HG03025 (cell line): ENCODE measurements at regions not wholly inside any gene's neighbourhood (a gene's known extent, or its start where the extent isn't known, plus 50 kb on each side); places are given as distances from the start of the nearest gene placed in this dataset.

Source experiments
- ATAC-seq: cut with Tn5 transposase; IDR thresholded peaks from one replicate; pipeline ENCODE4 v1.9.1; 2021; ENCODE audit warnings: mild to moderate bottlenecking, moderate library complexity; ENCODE audit not compliant: unreplicated experiment, low FRiP score

DNA sequence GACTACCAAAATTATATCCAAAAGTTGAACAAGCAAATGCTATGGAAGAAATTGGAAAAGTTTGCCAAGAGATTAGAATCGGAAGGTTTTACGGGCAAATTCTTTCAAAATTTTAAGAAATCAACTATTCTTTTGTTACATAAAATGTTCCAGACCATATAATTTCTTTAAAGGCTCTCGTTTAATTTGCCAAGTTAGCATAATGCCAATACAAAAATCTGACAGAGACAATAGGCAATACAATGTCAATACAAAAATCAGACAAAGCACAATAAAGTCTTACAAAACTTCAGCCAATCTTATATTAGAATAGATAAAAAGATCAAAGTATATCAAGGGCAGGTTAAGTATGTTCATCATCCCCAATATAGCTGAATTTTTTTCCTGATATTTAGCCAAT lies 224.2 kb downstream of the BCL11A start:
- ATAC-seq = no peak

DNA sequence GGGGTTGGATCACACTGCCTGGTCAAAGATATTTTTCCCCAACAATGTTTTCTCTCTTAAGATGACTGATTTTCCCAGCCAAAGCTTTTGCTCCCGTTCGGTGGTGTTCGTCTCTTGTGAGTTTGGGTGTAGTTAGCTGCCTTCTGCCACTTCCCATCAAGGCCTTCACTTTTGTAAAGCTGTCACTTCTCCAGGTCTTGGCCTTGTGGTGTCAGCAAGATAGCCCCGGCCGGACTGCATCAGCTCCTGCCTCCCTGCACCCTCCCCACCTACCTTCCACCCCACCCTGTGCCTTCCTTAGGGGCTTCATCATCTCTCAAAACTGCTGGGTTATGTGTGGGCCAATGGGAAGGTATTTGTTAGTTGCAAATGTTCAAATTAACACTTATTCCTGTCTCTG lies 228.9 kb downstream of the BCL11A start:
- no peak for ATAC-seq

DNA sequence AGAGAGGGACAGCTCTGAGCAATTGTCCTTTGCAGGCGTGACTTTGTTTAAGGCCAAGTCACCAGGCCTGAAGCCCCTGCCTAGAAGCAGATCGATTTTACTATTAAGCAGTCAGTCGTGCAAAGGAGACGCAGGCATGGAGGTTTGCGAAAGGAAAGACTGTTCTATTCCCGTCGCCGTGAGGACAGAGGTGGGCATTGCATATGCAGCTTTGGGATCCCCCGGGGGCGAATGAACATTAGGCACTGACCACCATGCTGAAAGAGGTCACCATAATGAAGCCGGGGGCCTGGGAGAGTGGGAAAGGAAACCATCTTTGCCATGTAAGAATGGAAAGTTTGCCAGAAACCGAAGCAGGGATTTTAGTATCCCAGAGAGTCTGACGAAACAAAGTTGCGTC lies 231.6 kb downstream of the BCL11A start:
- no peak for ATAC-seq

DNA sequence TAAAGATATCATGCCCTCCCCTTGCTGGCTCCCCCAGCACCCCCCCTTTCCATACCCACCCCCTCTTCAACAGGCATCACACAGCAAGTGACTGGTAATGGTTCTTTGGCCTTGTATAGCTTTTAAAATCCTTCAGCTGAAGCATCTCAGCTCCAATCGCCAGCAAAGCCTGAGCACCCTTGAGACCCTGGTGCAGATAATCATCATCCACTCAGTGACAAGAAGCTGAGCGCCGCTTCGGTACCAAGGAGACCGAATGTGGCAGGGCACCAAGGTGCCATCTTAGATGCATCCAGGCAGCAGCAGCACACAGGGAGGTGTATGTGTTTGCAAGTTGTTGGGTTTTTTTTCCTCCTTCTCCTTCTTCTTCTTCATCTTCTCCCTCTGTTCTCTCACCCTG lies 232.7 kb downstream of the BCL11A start:
- ATAC-seq = no peak

DNA sequence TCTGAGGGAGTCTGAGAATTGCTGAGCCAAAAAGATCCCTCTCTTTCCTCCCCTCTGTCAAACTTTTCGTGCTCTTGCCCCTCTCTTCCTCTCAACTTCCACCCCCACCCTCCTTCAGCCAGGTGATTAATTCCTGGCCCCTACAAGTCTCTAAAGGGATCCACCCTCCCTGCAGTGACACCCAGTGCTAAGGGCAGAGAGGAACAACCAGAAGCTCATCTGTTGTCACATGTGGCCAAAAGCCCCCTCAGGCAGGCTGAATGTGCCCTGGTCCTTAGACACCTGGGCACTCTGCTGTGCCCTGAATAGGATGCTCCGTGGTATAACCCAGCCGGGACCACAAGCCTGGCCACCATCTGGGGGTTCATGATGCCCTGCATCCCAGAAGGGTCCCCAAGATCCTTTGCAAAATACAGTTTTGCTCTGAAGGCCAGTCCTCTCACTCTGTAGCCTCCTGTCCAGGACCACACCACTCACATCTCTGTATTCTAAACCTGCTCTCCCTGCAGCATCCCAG lies 234.4 kb downstream of the BCL11A start:
- no peak for ATAC-seq

DNA sequence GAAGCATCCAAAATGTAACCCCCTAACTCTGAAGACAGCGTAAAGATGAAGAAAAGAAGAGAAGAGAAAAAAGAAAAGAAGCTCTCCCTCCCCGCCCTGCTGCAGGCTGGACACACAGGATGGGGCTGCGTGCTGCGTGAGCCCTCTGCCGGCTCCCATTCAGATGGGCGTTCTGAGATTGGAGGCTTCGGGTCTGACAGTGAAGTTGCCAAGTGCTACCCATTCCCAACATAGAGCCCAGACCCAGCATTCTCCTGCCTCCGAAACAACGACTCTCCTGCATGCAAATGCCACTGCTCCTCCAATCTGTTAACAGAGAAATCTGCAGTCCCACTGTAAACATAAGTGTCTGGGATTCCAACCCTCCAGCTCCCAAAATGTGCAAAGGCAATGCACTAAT lies 234.9 kb downstream of the BCL11A start:
- no peak for ATAC-seq

DNA sequence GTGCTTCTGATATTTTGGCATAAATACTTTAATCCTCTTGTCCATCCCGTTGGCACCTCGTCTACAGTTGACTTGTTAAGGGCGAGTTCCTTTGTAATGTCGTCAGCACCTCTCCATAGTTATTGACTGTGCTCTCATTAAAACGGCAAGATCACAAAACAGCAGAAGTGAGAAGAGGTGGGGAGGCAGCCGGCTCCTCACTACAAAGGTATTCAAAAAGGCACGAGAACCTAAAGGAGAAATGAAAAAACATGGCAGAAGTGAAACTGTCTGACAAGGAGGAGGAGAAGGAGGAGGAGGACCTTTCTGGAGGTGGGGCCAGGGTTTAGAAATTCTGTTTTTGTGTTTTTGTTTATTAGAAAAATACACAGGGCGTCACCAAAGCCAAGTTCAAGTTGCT lies 235.6 kb downstream of the BCL11A start:
- peak; percentile 95 for ATAC-seq

DNA sequence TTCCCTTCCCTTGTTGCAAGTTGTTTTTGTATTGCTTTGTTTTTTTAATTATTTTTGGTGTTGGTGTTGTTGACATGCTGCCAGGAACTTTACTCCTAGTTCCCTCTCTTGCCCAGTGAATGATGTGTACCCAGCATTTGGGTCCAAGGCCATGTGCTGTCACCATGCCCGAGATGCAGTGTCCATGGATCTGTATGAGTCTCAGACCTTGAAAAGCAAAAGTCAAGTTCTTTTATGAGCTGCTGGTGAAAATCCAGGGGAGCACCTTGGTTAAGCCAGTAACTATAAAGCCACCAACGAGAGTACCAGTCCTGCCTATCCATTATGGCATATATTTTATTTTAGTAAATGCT lies 236.4 kb downstream of the BCL11A start:
- no peak for ATAC-seq

DNA sequence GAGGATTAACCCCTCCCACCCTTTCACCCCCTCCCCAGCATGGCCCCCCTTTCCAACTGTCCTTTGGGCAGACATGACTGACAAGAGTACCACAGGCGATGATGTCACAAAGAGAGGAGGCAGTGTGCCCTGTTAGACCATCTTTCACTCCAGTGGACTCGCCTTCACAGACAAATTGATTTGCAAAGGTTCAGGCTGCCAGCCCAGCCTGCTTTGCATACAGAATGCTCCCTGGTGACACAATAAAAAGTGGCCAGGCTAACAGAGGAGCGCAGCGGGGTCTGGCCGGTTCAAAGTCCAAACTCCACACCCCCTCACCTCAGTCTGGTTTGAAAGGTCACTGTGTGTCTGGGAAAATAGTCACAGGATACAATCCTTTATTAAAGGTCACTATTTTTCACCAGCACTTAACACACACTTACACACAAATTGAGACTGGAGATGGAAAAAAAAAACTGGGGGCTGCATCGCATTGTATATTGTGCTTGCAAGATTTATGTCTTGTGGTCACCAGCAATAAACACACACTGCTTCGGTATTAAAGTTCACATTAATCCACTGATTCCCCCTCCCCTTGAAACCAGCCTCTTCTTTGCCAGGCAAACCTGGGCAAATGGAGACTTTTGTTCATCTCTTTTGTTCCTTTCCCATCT lies 236.9 kb downstream of the BCL11A start:
- no peak for ATAC-seq

DNA sequence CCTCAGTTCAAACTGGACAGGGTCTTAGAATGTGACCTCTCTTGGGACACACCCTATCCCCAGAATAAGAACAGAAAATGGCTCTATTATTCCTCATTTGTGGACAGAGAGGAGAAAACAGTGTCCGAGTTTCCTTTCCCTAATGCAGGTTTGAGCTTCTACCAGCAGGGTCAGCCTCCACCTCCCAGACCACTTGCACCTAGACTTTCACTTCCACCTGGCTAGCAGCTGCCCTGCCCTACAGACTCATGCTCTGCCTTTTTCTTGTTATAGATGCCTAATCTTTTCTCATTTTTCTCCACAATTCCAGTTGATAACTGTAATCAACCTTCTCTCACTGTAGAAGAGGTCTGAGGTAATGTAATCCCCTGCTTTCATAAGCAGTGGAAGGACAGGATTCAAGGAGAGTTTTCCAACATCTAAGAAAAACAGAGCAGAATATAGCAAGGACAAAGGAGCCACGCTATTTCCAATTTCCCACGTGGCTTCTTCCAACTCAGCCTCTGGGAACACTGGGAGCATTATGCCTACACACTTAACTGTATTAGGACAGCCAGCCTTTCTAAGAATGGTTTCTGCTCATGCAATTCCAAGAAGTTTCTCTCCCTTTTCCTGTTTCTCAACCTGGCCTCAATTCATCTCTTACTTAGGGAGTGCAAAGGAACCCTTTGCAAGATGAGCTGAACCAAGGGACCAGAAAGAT lies 239.8 kb downstream of the BCL11A start:
- no peak for ATAC-seq

DNA sequence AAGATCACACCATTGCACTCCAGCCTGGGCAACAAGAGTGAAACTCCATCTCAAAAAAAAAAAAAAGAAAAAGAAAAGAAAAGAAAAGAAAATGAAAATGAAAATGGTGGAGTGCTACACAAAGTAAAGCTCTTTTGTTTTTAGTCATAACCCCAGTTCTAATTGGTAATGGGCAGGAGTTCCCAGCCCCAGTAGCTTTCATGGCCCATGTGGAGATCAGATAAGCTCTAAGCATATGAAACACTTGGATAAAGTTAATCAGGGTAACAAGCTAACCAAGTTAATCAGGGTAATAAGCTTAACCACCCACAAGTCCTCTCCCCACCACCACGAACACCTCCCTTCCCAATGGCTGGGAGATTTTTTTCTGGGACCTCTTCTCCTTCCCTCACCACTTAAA lies 240.8 kb downstream of the BCL11A start:
- peak; percentile 55 for ATAC-seq

DNA sequence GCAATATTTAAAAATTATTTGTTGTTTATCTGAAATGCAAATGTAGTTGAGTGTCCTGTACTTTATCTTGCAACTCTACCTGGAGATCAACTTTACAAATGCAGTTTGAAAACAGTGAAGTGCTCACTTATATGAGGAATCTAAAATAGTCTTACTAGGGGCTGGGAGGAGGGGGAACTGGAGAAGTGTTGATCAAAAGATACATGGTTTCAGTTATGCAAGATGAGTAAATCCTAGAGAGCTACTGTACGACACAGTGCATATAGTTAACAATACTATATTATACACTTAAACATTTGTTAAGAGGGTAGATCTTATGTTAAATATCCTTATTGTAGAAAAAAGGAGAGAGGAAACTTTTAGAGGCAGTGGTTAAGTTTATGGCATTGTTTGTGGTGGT lies 241.9 kb downstream of the BCL11A start:
- ATAC-seq = no peak

DNA sequence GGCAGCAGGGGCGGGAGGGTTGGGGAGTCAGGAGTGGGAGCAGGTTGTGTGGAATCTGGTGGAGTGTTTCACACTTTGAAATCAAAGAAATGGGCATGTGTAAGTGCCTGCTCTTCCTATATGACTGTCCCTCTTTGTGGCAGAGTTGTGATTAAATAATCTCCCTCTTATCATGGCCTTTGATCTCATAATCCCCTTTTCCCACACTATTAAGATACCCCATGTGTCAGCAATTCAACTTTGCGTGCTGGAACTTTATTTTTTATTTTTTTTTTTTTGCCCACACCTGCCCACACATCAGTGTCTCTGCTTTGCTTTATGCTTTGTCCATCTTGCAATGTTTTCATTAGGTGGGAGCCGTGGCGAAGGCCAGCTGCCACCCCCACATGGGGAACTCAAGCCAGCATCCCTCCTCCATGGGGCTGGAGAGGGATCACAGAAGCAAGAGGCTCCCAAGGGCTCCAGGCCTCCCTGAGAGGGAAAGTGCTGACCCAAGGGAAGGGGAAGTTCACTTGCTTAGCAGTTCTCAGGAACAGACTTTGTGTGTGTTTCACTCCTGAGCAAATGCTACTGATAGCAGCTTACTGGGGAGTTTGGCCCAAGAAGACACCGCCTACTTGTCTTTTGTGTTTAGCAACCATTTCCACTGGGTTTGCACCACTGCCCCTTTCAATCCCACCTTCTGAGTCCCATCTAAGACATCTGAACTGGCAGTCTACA lies 243.4 kb downstream of the BCL11A start:
- ATAC-seq = no peak

DNA sequence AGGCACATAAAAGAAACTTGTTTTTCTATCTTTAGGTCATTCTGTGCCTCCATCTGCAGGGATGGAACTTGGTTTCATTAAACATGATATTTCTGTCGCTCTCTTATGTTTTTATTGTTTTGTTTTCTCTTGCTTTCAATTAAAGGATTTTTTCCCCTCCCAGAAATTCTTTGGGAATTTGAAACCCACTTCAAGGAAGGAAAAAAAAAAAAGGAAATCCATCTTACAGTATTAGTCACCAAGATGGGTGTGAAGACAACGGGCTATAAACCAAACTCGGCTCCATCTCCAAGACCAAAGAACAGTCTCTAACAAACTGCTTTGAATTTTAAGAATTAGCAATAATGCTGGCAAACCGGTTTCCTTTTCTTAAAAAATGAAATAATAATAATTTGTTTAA lies 244.1 kb downstream of the BCL11A start:
- ATAC-seq = no peak

DNA sequence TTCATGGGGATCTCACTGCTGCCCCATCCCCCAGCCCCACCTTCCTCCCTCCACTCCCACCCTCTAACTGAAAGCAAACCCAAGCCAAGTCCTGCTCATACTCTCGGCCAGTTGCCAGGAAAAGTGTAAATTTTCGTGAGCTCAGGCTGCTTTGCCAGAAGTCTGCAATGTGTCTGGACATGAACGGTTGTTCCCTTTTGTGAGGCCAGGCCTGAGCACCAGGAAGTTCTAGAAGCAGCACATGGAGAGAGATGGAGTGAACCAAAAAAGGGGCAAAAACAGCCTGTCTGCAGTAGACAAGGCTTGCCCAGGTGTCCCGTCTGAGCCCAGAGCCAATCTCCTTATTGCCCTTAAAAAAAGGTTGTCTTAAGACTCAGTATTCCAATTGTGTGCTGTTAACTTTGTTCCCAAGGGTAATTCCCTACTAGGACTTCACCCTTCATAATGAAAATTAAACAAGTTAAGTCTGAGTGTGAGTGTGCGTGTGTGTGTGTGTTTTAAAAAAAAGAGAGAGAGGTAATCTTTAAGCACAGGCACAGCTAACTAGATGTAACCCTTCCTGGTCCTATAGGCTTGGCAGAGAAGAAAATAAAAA lies 247.1 kb downstream of the BCL11A start:
- no peak for ATAC-seq

DNA sequence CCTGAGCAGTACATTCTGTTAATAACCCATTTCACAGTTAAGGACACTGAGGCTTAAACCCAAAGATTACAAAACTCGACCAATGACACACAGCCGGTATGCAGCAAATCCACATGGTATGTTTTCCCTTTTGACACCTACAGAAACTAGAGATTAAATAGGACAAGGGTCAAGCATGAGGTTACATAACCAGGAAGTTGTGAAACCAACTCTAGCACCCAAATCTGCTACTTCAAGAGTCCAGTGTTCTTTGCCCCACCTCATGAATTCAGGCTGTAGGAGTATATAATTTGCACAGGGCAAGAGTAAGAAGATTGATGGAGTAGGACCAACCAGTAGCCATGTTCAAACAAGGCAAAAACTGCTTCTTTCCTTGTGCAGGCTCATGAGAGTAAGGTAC lies 249.8 kb downstream of the BCL11A start:
- ATAC-seq = no peak

DNA sequence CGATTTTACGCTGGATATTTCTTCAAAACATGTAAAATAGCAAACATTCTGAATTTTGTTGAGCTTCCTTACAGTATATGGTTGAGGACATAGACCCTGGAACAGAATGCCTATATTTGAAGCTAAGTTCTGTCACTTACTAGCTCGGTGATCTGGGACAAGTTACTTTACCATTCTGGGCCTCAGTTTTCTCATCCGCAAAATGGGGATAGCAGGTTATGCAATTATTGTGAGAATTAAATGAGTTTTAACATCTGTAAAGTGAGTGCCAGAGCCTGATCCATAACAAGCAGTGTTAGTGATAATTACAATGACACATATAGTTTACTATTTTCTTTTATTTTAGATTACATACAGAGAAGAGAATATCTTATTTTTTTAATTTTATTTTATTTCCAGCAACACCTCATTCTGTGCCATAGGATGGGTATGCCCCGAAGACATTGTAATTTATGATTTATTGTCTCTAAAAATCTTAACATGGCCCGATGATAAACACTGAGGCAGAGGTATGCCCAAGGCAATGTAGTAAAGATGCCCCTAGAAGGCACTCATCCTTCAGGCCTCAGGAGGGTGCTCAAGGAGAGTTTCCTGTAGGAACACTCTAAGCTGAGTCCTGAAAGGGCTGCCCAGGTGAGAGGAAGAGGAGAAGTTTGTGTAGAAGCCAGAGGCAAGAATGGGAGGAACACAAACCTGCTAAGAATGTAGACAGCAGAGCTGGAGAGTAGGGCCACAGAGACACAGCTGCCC lies 250.9 kb downstream of the BCL11A start:
- ATAC-seq = no peak

DNA sequence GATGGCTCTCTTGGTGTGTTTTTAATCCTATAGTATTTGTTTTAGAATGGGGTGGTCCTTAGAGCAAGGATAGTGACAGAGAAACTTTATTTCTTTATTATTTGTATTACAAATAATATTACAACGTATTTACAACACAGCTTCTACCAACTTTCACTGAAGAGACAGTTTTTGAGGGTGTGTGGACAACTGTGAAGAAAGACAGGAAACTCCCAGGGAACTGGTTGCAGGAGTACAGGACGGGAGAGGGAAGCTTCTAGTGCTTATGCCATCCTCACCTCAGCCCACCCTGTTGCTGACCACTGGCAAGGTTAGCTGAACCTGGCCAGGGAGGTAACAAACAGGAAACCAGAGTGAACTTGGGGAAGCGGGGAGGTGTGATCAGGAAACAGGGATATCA lies 251.7 kb downstream of the BCL11A start:
- no peak for ATAC-seq

DNA sequence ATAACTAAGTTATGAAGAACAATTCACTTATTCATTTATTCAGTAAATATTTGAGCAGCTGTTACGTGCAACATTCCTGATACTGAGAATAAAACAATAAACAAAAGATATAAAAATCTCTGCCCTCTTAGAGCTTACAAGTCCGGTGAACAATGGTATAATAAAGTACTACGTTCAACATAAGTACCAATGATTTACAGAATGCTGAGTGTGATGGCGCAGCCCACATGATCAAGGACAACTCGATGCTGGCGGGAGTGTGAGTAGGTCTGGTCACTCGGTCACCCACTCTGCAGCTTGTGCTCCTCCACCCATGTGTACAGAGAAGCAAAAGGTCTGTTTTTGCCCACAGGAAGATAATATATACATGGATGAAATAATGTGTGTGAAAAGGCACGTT lies 254.3 kb downstream of the BCL11A start:
- ATAC-seq = no peak

DNA sequence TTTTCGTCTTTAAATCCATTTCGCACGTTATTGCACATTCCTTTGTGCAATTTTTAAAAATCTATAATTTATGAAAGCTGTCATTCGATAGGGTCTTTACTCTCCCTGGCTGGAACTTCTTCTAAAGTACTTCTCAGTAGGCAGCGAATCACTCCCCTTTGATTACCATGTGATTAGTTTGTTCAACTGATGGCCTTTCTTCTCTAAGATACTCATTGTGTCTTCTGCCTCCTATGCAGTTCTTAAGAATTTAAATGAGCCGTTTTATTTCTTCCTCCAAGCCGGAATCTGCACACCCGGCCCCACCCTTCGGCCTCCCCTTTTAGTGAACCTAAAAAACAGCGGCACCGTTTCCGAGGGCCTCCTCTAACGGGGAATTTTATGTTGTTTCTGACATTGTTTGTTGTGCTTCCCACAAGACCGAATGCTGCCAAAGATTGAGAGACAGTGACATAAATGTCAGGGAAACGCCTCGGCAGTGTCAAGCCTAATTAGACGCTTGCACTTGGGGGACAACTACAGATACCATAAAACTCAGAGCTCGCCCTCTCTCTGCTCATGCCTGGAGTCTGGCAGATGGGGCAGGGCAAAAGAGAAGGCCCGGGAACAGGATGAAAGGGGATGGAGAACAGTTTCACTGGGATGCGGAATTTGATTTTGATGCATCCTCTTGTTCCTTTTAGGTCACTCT lies 255.3 kb downstream of the BCL11A start:
- no peak for ATAC-seq
